CD4-positive, alpha-beta T cell (primary cell): ENCODE measurements at regions not wholly inside any gene's neighbourhood (a gene's known extent, or its start where the extent isn't known, plus 50 kb on each side); places are given as distances from the start of the nearest gene placed in this dataset.

Source experiments
- ATAC-seq: fragments of 200-7000 bp; cut with Tn5 transposase; one replicate; pipeline ENCODE4 v1.10.0; 2022; ENCODE audit warnings: mild to moderate bottlenecking; ENCODE audit not compliant: poor library complexity
- CTCF ChIA-PET: fragments of 350-600 bp; sonication (Branson Sonifier 250); formaldehyde crosslinking; loops from one replicate; lab custom pipeline; 2021; ENCODE audit warnings: antibody characterized with exemption, inconsistent platforms; lab: Charles Lee
- POLR2A ChIA-PET: fragments of 350-600 bp; sonication (Branson Sonifier 250); formaldehyde crosslinking; loops from one replicate; lab custom pipeline; 2021; ENCODE audit warnings: antibody characterized with exemption, inconsistent platforms; lab: Charles Lee
- DNase-seq, 14 experiments: peaks; one replicate each; pipeline ENCODE4 v3.0.0-alpha.2; 2013 to 2020; ENCODE audit warnings: mixed read lengths in 2 of 14
- H3K27ac ChIP-seq, 2 donors: one replicate each; pipeline versions ENCODE4 v1.5.1 to v1.7.0; 2013; ENCODE audit warnings: low read length in 2 of 2, low read depth in 1 of 2, mild to moderate bottlenecking in 1 of 2
- H3K27me3 ChIP-seq, 2 experiments: 1 replicate in 1 of 2; 2 replicates in 1 of 2; pipeline versions ENCODE4 v1.6.1 to v1.7.0; 2013; ENCODE audit warnings: low read length in 2 of 2, control low read depth in 1 of 2, mild to moderate bottlenecking in 1 of 2, moderate library complexity in 1 of 2; ENCODE audit not compliant: insufficient read depth in 2 of 2, control insufficient read depth in 1 of 2
- H3K36me3 ChIP-seq: one replicate; pipeline ENCODE4 v1.6.1; 2013; ENCODE audit warnings: low read length, control low read depth; ENCODE audit not compliant: insufficient read depth
- H3K4me1 ChIP-seq: one replicate; pipeline ENCODE4 v1.6.1; 2013; ENCODE audit warnings: low read length, control low read depth; ENCODE audit not compliant: insufficient read depth
- H3K4me3 ChIP-seq: one replicate; pipeline ENCODE4 v1.5.1; 2013; ENCODE audit warnings: mild to moderate bottlenecking, low read length, moderate library complexity
- H3K9me3 ChIP-seq, 2 experiments: 1 replicate in 1 of 2; 2 replicates in 1 of 2; pipeline versions ENCODE4 v1.6.1 to v1.7.0; 2013; ENCODE audit warnings: low read length in 2 of 2, mild to moderate bottlenecking in 2 of 2, control low read depth in 1 of 2, moderate library complexity in 1 of 2; ENCODE audit not compliant: control insufficient read depth in 1 of 2, insufficient read depth in 1 of 2
- H3K27ac Mint-ChIP-seq: one replicate; pipeline ENCODE4 v1.8.0; 2020; ENCODE audit warnings: mixed read lengths
- H3K27me3 Mint-ChIP-seq: one replicate; pipeline ENCODE4 v1.8.0; 2021; ENCODE audit warnings: mixed read lengths
- H3K36me3 Mint-ChIP-seq: one replicate; pipeline ENCODE4 v1.8.0; 2021; ENCODE audit warnings: low read depth, mixed read lengths
- H3K4me1 Mint-ChIP-seq: one replicate; pipeline ENCODE4 v1.8.0; 2021; ENCODE audit warnings: low read depth, mixed read lengths
- H3K4me3 Mint-ChIP-seq: one replicate; pipeline ENCODE4 v1.8.0; 2020; ENCODE audit warnings: mild to moderate bottlenecking, mixed read lengths
- H3K9me3 Mint-ChIP-seq: one replicate; pipeline ENCODE4 v1.8.0; 2020; ENCODE audit warnings: mixed read lengths
- intact Hi-C, 2 experiments: fragments of 100-400 bp; cut with DNase I in 1 of 2; cut with micrococcal nuclease in 1 of 2; formaldehyde crosslinking; loops; one replicate each; pipeline versions ENCODE4 v1.15.1 to v1.9.0; 2023 to 2025; cut with DNase I, micrococcal nuclease
- TF ChIP-seq, protein P1 (sequence below): fragments of 200-600 bp; IDR thresholded peaks from one replicate; pipeline ENCODE4 v1.8.0; 2022; ENCODE audit warnings: antibody characterized with exemption, mild to moderate bottlenecking

GRCh38 chr4:24731448-24731847 is 63.9 kb upstream of the SOD3 start:
- Mint-ChIP-seq H3K27me3 (no peaks in the 10 kb centered on the region), H3K4me3 (no peak overlapping the region), H3K36me3 (no peaks in the 10 kb centered on the region), H3K27ac (no peak overlapping the region), H3K9me3 (peaks cover 3% of the 10 kb centered on the region), H3K4me1 (no peaks in the 10 kb centered on the region)
- Histone ChIP-seq H3K27me3 (peaks cover 0 to 4% of the 10 kb centered on the region in 2 experiments), H3K36me3 (no peaks in the 10 kb centered on the region), H3K4me3 (no peak overlapping the region), H3K9me3 (peaks cover 0 to 4% of the 10 kb centered on the region in 2 experiments), H3K27ac (no peak overlapping the region), H3K4me1 (no peaks in the 10 kb centered on the region)
- DNase-seq (no peak), ATAC-seq (no peak)
- intact Hi-C loops: no loop called here
- CTCF ChIA-PET: no interaction called here
- POLR2A ChIA-PET: no interaction called here
- TF ChIP-seq, protein P1, sequence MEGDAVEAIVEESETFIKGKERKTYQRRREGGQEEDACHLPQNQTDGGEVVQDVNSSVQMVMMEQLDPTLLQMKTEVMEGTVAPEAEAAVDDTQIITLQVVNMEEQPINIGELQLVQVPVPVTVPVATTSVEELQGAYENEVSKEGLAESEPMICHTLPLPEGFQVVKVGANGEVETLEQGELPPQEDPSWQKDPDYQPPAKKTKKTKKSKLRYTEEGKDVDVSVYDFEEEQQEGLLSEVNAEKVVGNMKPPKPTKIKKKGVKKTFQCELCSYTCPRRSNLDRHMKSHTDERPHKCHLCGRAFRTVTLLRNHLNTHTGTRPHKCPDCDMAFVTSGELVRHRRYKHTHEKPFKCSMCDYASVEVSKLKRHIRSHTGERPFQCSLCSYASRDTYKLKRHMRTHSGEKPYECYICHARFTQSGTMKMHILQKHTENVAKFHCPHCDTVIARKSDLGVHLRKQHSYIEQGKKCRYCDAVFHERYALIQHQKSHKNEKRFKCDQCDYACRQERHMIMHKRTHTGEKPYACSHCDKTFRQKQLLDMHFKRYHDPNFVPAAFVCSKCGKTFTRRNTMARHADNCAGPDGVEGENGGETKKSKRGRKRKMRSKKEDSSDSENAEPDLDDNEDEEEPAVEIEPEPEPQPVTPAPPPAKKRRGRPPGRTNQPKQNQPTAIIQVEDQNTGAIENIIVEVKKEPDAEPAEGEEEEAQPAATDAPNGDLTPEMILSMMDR: no peak

DNA sequence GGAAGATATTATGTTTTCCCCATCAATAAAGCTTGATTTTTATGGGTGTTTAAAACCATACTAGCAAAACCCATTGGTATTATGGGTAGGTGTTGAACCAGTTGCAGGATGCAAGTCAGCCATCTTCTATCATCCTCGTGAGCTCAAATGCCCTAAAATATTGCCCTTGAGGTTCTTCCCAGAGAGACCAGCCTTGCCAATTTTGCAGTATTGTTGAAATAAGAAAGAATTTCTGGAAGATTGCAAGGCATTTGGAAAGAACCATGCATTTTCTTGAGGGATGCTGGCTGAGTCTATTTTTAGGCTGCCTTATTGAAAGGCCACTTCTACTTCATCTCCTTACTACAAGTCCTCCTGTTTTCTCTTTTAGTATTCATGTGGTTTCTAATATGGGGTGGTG is 60.9 kb upstream of the SOD3 start:
- intact Hi-C loops: no loop called here
- Mint-ChIP-seq H3K27me3 (no peaks in the 10 kb centered on the region), H3K4me1 (no peaks in the 10 kb centered on the region), H3K36me3 (no peaks in the 10 kb centered on the region), H3K9me3 (peaks cover 12% of the 10 kb centered on the region), H3K4me3 (no peak overlapping the region), H3K27ac (no peak overlapping the region)
- peaks cover 0 to 11% of the 10 kb centered on the region in 2 experiments for H3K9me3 ChIP-seq
- no peak for ATAC-seq
- TF ChIP-seq, protein P1: no peak
- no peaks in the 10 kb centered on the region for H3K4me1 ChIP-seq
- H3K27me3 ChIP-seq: no peaks in the 10 kb centered on the region
- H3K4me3 ChIP-seq: no peak overlapping the region
- H3K27ac ChIP-seq: no peak overlapping the region
- CTCF ChIA-PET: no interaction called here
- no peaks in the 10 kb centered on the region for H3K36me3 ChIP-seq
- no peak for DNase-seq
- POLR2A ChIA-PET: no interaction called here

DNA sequence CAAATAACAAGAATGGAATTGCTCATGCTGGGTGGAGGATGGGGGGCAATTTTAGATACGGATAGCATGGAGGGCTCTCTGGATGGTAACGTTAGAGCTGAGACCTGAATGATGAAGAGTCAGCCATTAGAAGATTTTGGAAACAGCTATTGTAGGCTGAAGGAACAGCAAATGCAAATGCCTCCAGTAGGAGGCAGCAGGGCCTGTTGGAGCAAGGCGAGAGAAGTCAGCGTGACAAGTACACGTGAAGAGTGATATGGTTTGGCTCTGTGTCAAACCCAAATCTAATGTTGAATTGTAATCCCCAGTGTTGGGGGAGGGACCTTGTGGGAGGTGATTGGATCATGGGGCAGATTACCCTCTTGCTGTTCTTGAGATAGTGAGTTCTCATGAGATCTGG is 59.3 kb upstream of the SOD3 start:
- Histone ChIP-seq H3K9me3 (peaks cover 0 to 7% of the 10 kb centered on the region in 2 experiments), H3K27ac (no peak overlapping the region), H3K27me3 (no peaks in the 10 kb centered on the region), H3K4me1 (no peaks in the 10 kb centered on the region), H3K36me3 (no peaks in the 10 kb centered on the region), H3K4me3 (no peak overlapping the region)
- Mint-ChIP-seq H3K27ac (no peak overlapping the region), H3K9me3 (peaks cover 12% of the 10 kb centered on the region), H3K36me3 (no peaks in the 10 kb centered on the region), H3K27me3 (no peaks in the 10 kb centered on the region), H3K4me1 (no peaks in the 10 kb centered on the region), H3K4me3 (no peak overlapping the region)
- ATAC-seq: no peak
- ChIA-PET CTCF (no interaction called here), POLR2A (no interaction called here)
- TF ChIP-seq, protein P1: no peak
- DNase-seq: no peak
- intact Hi-C loops: no loop called here
